PC-9 (cell line): ENCODE measurements at regions not wholly inside any gene's neighbourhood (a gene's known extent, or its start where the extent isn't known, plus 50 kb on each side); places are given as distances from the start of the nearest gene placed in this dataset.

Source experiments
- BruUV-seq: library from RNA; stranded (reverse); fragments of 400-500 nt; replicated peaks from 2 replicates; lab custom pipeline; 2021; lab: Mats Ljungman, UMichigan
- CTCF ChIA-PET: fragments of 300-600 bp; sonication (Branson Sonifier 250); formaldehyde crosslinking; loops from one replicate; lab custom pipeline; 2022; ENCODE audit warnings: antibody characterized with exemption; lab: Charles Lee
- POLR2A ChIA-PET: fragments of 300-600 bp; sonication (Branson Sonifier 250); formaldehyde crosslinking; loops from one replicate; lab custom pipeline; 2022; ENCODE audit warnings: antibody characterized with exemption; ENCODE audit not compliant: unreplicated experiment; lab: Charles Lee
- DNase-seq, 2 experiments: peaks; one replicate each; pipeline versions ENCODE4 v3.0.0 to v3.0.0-alpha.2; 2015 to 2022; ENCODE audit warnings: mixed read lengths in 1 of 2
- H2AFZ ChIP-seq: fragments of 200-600 bp; sonication (generic); 2 replicates; pipeline ENCODE4 v1.8.1; 2017; ENCODE audit warnings: antibody characterized with exemption
- H3F3A ChIP-seq: fragments of 200-600 bp; sonication (generic); 2 replicates; pipeline ENCODE4 v1.8.1; 2017; ENCODE audit warnings: antibody characterized with exemption, mild to moderate bottlenecking, low read depth; ENCODE audit not compliant: insufficient read depth
- H3K27ac ChIP-seq: fragments of 200-600 bp; sonication (generic); 2 replicates; pipeline ENCODE4 v1.6.1; 2016; ENCODE audit warnings: mixed run types
- H3K27me3 ChIP-seq: fragments of 200-600 bp; sonication (generic); 2 replicates; pipeline ENCODE4 v1.6.1; 2016; ENCODE audit warnings: low read depth, mixed run types; ENCODE audit not compliant: insufficient read depth
- H3K36me3 ChIP-seq: fragments of 200-600 bp; sonication (generic); 2 replicates; pipeline ENCODE4 v1.6.1; 2016; ENCODE audit warnings: low read depth, mixed run types
- H3K4me1 ChIP-seq: fragments of 200-600 bp; sonication (generic); replicated peaks from 2 replicates; pipeline ENCODE4 v1.6.1; 2016; ENCODE audit warnings: mixed run types; ENCODE audit not compliant: insufficient read depth
- H3K4me2 ChIP-seq: fragments of 200-600 bp; sonication (generic); 2 replicates; pipeline ENCODE4 v1.6.1; 2017; ENCODE audit warnings: mixed run types
- H3K4me3 ChIP-seq: fragments of 200-600 bp; sonication (generic); 2 replicates; pipeline ENCODE4 v1.6.1; 2016; ENCODE audit warnings: mixed run types
- H3K79me2 ChIP-seq: fragments of 200-600 bp; sonication (generic); 2 replicates; pipeline ENCODE4 v1.6.1; 2017; ENCODE audit warnings: low read depth, mixed run types
- H3K9me2 ChIP-seq: fragments of 200-600 bp; sonication (generic); 2 replicates; pipeline ENCODE4 v1.8.1; 2017; ENCODE audit warnings: mild to moderate bottlenecking; ENCODE audit not compliant: insufficient read depth
- H3K9me3 ChIP-seq: fragments of 200-600 bp; sonication (generic); 2 replicates; pipeline ENCODE4 v1.8.1; 2016; ENCODE audit warnings: low read depth; ENCODE audit not compliant: insufficient read depth
- H4K20me1 ChIP-seq: fragments of 200-600 bp; sonication (generic); 2 replicates; pipeline ENCODE4 v1.8.1; 2017; ENCODE audit not compliant: insufficient read depth
- CTCF ChIP-seq: fragments of 200-600 bp; sonication (generic); conservative IDR thresholded peaks from 2 replicates; pipeline ENCODE4 v1.6.1; 2017; ENCODE audit warnings: mixed run types, antibody characterized with exemption, mild to moderate bottlenecking, moderate library complexity
- EZH2 ChIP-seq: fragments of 200-600 bp; sonication (generic); IDR thresholded peaks from 2 replicates; pipeline ENCODE4 v1.8.0; 2017; ENCODE audit warnings: antibody characterized with exemption, low read depth
- intact Hi-C: fragments of 100-400 bp; cut with micrococcal nuclease; formaldehyde crosslinking; loops from one replicate; pipeline ENCODE4 v1.10.0; 2022; ENCODE audit not compliant: unreplicated experiment

- CTCF ChIA-PET = no interaction called here
- H2AFZ ChIP-seq = no peak overlapping the region
- peaks cover 83% of the 10 kb centered on the region for H3K27me3 ChIP-seq
- no peak overlapping the region for H3K4me3 ChIP-seq
- no peaks in the 10 kb centered on the region for H3K9me2 ChIP-seq
- DNase-seq = no peak
- H3K27ac ChIP-seq = no peak overlapping the region
- no peaks in the 10 kb centered on the region for H3F3A ChIP-seq
- H4K20me1 ChIP-seq = peaks cover 3% of the 10 kb centered on the region; the same call in 1 of the 2 replicates
- POLR2A ChIA-PET = no interaction called here
- no peak for TF ChIP-seq EZH2
- no peak for TF ChIP-seq CTCF
- no peaks in the 10 kb centered on the region for H3K36me3 ChIP-seq
- H3K9me3 ChIP-seq = no peaks in the 10 kb centered on the region
- H3K79me2 ChIP-seq = no peaks in the 10 kb centered on the region
- H3K4me2 ChIP-seq = no peak overlapping the region
- no peaks in the 10 kb centered on the region for H3K4me1 ChIP-seq
- no TSS peak for BruUV-seq
- intact Hi-C loops = no loop called here
Observed at GRCh38 chr20:63072231-63072791, 65.5 kb upstream of the BHLHE23 start.

GRCh38 chr20:63071541-63072181, 64.9 kb upstream of the BHLHE23 start:
- no peaks in the 10 kb centered on the region for H3K79me2 ChIP-seq
- DNase-seq = no peak
- H3K27me3 ChIP-seq = peaks cover 83% of the 10 kb centered on the region
- H3K9me3 ChIP-seq = no peaks in the 10 kb centered on the region
- H3K4me3 ChIP-seq = no peak overlapping the region
- peaks cover 3% of the 10 kb centered on the region; the same call in 1 of the 2 replicates for H4K20me1 ChIP-seq
- H3K4me2 ChIP-seq = no peak overlapping the region
- no peak for TF ChIP-seq CTCF
- no peak for TF ChIP-seq EZH2
- ChIA-PET CTCF (interaction anchor here (0.6 kb wide), 2 partner anchors 63 to 99 kb away, joined by 3 to 11 read pairs; no protein-coding TSS in a partner anchor), POLR2A (no interaction called here)
- no TSS peak for BruUV-seq
- no peak overlapping the region for H2AFZ ChIP-seq
- no peak overlapping the region for H3K27ac ChIP-seq
- H3K4me1 ChIP-seq = no peaks in the 10 kb centered on the region
- no peaks in the 10 kb centered on the region for H3K36me3 ChIP-seq
- H3K9me2 ChIP-seq = no peaks in the 10 kb centered on the region
- intact Hi-C loops = no loop called here
- no peaks in the 10 kb centered on the region for H3F3A ChIP-seq

- no peak for DNase-seq
- intact Hi-C loops = no loop called here
- Histone ChIP-seq H3K79me2 (no peaks in the 10 kb centered on the region), H3K4me2 (no peak overlapping the region), H3F3A (no peaks in the 10 kb centered on the region), H3K9me2 (no peaks in the 10 kb centered on the region), H3K27me3 (peaks cover 83% of the 10 kb centered on the region), H3K36me3 (no peaks in the 10 kb centered on the region), H2AFZ (no peak overlapping the region), H3K4me1 (no peaks in the 10 kb centered on the region), H3K27ac (no peak overlapping the region), H3K9me3 (no peaks in the 10 kb centered on the region), H3K4me3 (no peak overlapping the region), H4K20me1 (peaks cover 3% of the 10 kb centered on the region; the same call in 1 of the 2 replicates)
- TF ChIP-seq EZH2 = no peak
- no peak for TF ChIP-seq CTCF
- POLR2A ChIA-PET = no interaction called here
- CTCF ChIA-PET = interaction anchor here (0.6 kb wide), 2 partner anchors 63 to 98 kb away, joined by 3 to 11 read pairs; no protein-coding TSS in a partner anchor
- no TSS peak for BruUV-seq
Observed at GRCh38 chr20:63070771-63071540, 64.2 kb upstream of the BHLHE23 start.
